ENCODE measurements at regions not wholly inside any gene's neighbourhood (a gene's known extent, or its start where the extent isn't known, plus 50 kb on each side); places are given as distances from the start of the nearest gene placed in this dataset.

DNA sequence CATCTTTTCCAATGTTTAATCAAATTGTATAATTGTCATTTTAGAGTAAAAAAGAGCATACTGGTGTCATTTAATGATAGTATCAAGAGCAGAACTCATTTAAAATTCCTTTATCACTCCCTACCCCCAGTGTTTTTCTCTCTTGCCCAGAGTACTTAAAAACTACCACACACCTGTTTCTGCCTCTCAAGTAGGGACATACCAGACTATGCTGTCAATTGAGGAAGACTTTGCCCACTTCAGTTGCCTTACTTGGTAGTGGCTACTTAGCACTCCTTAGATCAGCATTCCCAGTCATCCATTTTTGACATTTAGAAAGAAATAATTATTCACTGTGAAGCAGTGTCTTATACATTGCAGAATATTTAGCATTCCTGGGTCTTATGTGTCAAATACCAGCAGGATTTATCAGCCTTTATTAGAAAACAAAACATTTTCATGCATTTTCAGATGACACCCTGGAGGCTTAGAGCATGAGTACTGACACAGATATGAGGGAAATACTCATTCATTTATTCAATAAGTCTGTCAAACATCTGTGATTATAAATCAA is 127.5 kb upstream of the RGS1 start:
- TF ChIP-seq POLR2A (IDR thresholded peaks at IDR 0.05; ENCODE audit: extremely low read depth, insufficient read length) (no peak), CTCF (IDR thresholded peaks at IDR 0.05; ENCODE audit: low read depth, low read length) (no peak)

All from NB4 (cell line).